Endothelial cell of umbilical vein (primary cell): ENCODE measurements at regions not wholly inside any gene's neighbourhood (a gene's known extent, or its start where the extent isn't known, plus 50 kb on each side); places are given as distances from the start of the nearest gene placed in this dataset.

Experiments
- BruUV-seq: library from RNA; stranded (reverse); fragments of 400-500 nt; replicated peaks from 2 replicates; lab custom pipeline; 2021; lab: Mats Ljungman, UMichigan
- CTCF ChIA-PET: fragments of 300-600, 350-600 bp; sonication (Branson Sonifier 250); formaldehyde crosslinking; loops from one replicate; lab custom pipeline; 2021; ENCODE audit warnings: antibody characterized with exemption, inconsistent platforms; lab: Charles Lee
- POLR2A ChIA-PET: fragments of 300-600, 350-600 bp; sonication (Branson Sonifier 250); formaldehyde crosslinking; loops from one replicate; lab custom pipeline; 2021; ENCODE audit warnings: antibody characterized with exemption, inconsistent platforms; lab: Charles Lee
- DNase-seq: peaks from one replicate; pipeline ENCODE4 v3.0.0-alpha.2; 2011; ENCODE audit warnings: low read depth, low spot score
- FAIRE-seq: peaks from 2 replicates; lab custom pipeline; 2011; peaks lifted over from hg19 to GRCh38; lab: Jason Lieb, UNC
- H2AFZ ChIP-seq: 2 replicates; pipeline ENCODE4 v1.6.0; 2012; ENCODE audit warnings: low read depth, low read length, control low read depth, inconsistent platforms
- H3K27ac ChIP-seq: 2 replicates; pipeline ENCODE4 v1.5.1; 2011; ENCODE audit warnings: low read depth, mild to moderate bottlenecking, control low read depth, low read length, moderate library complexity; ENCODE audit not compliant: insufficient read depth
- H3K27me3 ChIP-seq, 2 experiments: 2 replicates each; pipeline versions ENCODE4 v1.6.0 to v1.6.1; 2011; ENCODE audit warnings: low read length in 2 of 2, mixed read lengths in 1 of 2; ENCODE audit not compliant: control insufficient read depth in 2 of 2, insufficient read depth in 2 of 2
- H3K36me3 ChIP-seq, 2 experiments: 2 replicates in 1 of 2; 3 replicates in 1 of 2; pipeline ENCODE4 v1.5.1; 2011; ENCODE audit warnings: low read length in 2 of 2, mild to moderate bottlenecking in 1 of 2, moderate library complexity in 1 of 2; ENCODE audit not compliant: control insufficient read depth in 2 of 2, insufficient read depth in 2 of 2; ENCODE audit errors: extremely low read depth in 1 of 2
- H3K4me1 ChIP-seq: 3 replicates; pipeline ENCODE4 v1.5.1; 2011; ENCODE audit warnings: mild to moderate bottlenecking, low read length; ENCODE audit not compliant: control insufficient read depth, insufficient read depth; ENCODE audit errors: extremely low read depth
- H3K4me2 ChIP-seq: 2 replicates; pipeline ENCODE4 v1.6.1; 2011; ENCODE audit warnings: low read length, control low read depth, mixed read lengths; ENCODE audit not compliant: insufficient read depth
- H3K4me3 ChIP-seq, 3 experiments: fragments of 200-600 bp in 1 of 3; sonication (generic), shearing (Covaris generic) in 1 of 3; replicated peaks in 1 of 3; 2 replicates each; pipeline ENCODE4 v1.5.1; 2011 to 2016; ENCODE audit warnings: control low read depth in 3 of 3, low read length in 3 of 3, mild to moderate bottlenecking in 2 of 3, inconsistent platforms in 1 of 3, low read depth in 1 of 3, moderate library complexity in 1 of 3; ENCODE audit not compliant: insufficient read depth in 1 of 3
- H3K79me2 ChIP-seq: 2 replicates; pipeline ENCODE4 v1.6.0; 2012; ENCODE audit warnings: low read length, inconsistent platforms; ENCODE audit not compliant: control insufficient read depth, insufficient read depth
- H3K9ac ChIP-seq: replicated peaks from 2 replicates; pipeline ENCODE3; 2011; ENCODE audit warnings: low read length, control low read depth; ENCODE audit not compliant: insufficient read depth; ENCODE audit errors: extremely low read depth
- H3K9me1 ChIP-seq: replicated peaks from 3 replicates; pipeline ENCODE4 v1.6.0; 2011; ENCODE audit warnings: mild to moderate bottlenecking, low read length; ENCODE audit not compliant: control insufficient read depth, insufficient read depth; ENCODE audit errors: extremely low read depth
- H3K9me3 ChIP-seq: replicated peaks from 2 replicates; pipeline ENCODE4 v1.5.1; 2012; ENCODE audit warnings: low read length, inconsistent platforms; ENCODE audit not compliant: control insufficient read depth, insufficient read depth
- H4K20me1 ChIP-seq: replicated peaks from 2 replicates; pipeline ENCODE3; 2011; ENCODE audit warnings: mild to moderate bottlenecking, low read length; ENCODE audit not compliant: control insufficient read depth, insufficient read depth; ENCODE audit errors: extremely low read depth
- CTCF ChIP-seq, 2 donors: IDR thresholded peaks; 1 replicate in 1 of 2; 2 replicates in 1 of 2; pipeline ENCODE4 v1.5.1; 2011; ENCODE audit warnings: low read length in 2 of 2, mild to moderate bottlenecking in 2 of 2, moderate library complexity in 2 of 2, control low read depth in 1 of 2, inconsistent platforms in 1 of 2, low read depth in 1 of 2; ENCODE audit not compliant: insufficient read depth in 1 of 2; ENCODE audit errors: extremely low read depth in 1 of 2
- EZH2 ChIP-seq: IDR thresholded peaks from 2 replicates; pipeline ENCODE4 v1.6.1; 2012; ENCODE audit warnings: borderline replicate concordance, low read depth, mild to moderate bottlenecking, moderate library complexity, low read length, inconsistent platforms; ENCODE audit not compliant: severe bottlenecking
- FOS ChIP-seq: IDR thresholded peaks from 2 replicates; pipeline ENCODE4 v1.6.1; 2011; ENCODE audit warnings: mild to moderate bottlenecking, low read length, moderate library complexity, borderline replicate concordance; ENCODE audit not compliant: insufficient read depth
- GATA2 ChIP-seq: IDR thresholded peaks from 2 replicates; pipeline ENCODE4 v1.7.0; 2011; ENCODE audit warnings: low read depth, mild to moderate bottlenecking, moderate library complexity, mixed read lengths, low read length; ENCODE audit not compliant: insufficient read length, insufficient read depth
- JUN ChIP-seq: IDR thresholded peaks from 2 replicates; pipeline ENCODE4 v1.6.1; 2011; ENCODE audit warnings: borderline replicate concordance, low read depth; ENCODE audit not compliant: insufficient read length, insufficient read depth
- MAX ChIP-seq: IDR thresholded peaks from 2 replicates; pipeline ENCODE4 v1.6.1; 2011; ENCODE audit not compliant: insufficient read depth, insufficient read length
- MYC ChIP-seq: IDR thresholded peaks from one replicate; pipeline ENCODE4 v1.6.1; 2011; ENCODE audit warnings: mild to moderate bottlenecking, low read depth, low read length
- POLR2A ChIP-seq: IDR thresholded peaks from 2 replicates; pipeline ENCODE4 v1.6.1; 2012; ENCODE audit warnings: low read depth, mild to moderate bottlenecking, control low read depth, low read length
- POLR2AphosphoS5 ChIP-seq: IDR thresholded peaks from 2 replicates; pipeline ENCODE4 v1.6.1; 2012; ENCODE audit warnings: low read depth, mild to moderate bottlenecking, control low read depth, low read length, moderate library complexity; ENCODE audit not compliant: insufficient read depth
- dilution Hi-C: fragments of 300-500 bp; cut with MboI; formaldehyde crosslinking; loops from one replicate; pipeline ENCODE4 v1.15.0; 2019; ENCODE audit warnings: low sequenced_read_pairs; ENCODE audit not compliant: extremely low pct_ligation_motif_present
- intact Hi-C: fragments of 100-400 bp; cut with micrococcal nuclease; formaldehyde crosslinking; loops from one replicate; pipeline ENCODE4 v1.10.0; 2022

GRCh38 chr1:57824535-57824934 is 400.7 kb upstream of the DAB1 start:
- BruUV-seq: no TSS peak

More at GRCh38 chr1:57824535-57824934, 400.7 kb upstream of the DAB1 start:
- ChIA-PET POLR2A (no interaction called here), CTCF (no interaction called here)
- no peak overlapping the region for H3K4me3 ChIP-seq
- H3K9me1 ChIP-seq: no peaks in the 10 kb centered on the region
- H3K79me2 ChIP-seq: no peaks in the 10 kb centered on the region
- TF ChIP-seq POLR2AphosphoS5 (no peak), CTCF (IDR thresholded peaks at IDR 0.05; ENCODE audit: extremely low read depth in 1 of 2, insufficient read depth in 1 of 2, low read depth in 1 of 2, low read length in 2 of 2) (no peak), FOS (no peak), MAX (no peak), JUN (no peak), GATA2 (no peak), POLR2A (no peak), EZH2 (no peak), MYC (no peak)
- DNase-seq (no peak), FAIRE-seq (no peak)
- H4K20me1 ChIP-seq: no peaks in the 10 kb centered on the region
- H3K4me2 ChIP-seq: no peak overlapping the region
- H3K27me3 ChIP-seq: no peaks in the 10 kb centered on the region
- H3K36me3 ChIP-seq: no peaks in the 10 kb centered on the region
- no peaks in the 10 kb centered on the region for H3K9me3 ChIP-seq
- H3K27ac ChIP-seq: no peak overlapping the region
- intact Hi-C loops (no loop called here), dilution Hi-C loops (no loop called here)
- no peaks in the 10 kb centered on the region for H3K4me1 ChIP-seq
- no peak overlapping the region for H3K9ac ChIP-seq
- H2AFZ ChIP-seq: no peak overlapping the region
